Epithelial cell of prostate (primary cell): ENCODE measurements at regions not wholly inside any gene's neighbourhood (a gene's known extent, or its start where the extent isn't known, plus 50 kb on each side); places are given as distances from the start of the nearest gene placed in this dataset.

Source experiments
- DNase-seq: peaks from one replicate; pipeline ENCODE4 v3.0.0-alpha.2; 2011; ENCODE audit warnings: low read depth, low spot score
- H3K27ac ChIP-seq: fragments of 450-650 bp; 2 replicates; pipeline ENCODE4 v1.5.1; 2017; ENCODE audit warnings: mild to moderate bottlenecking

DNA sequence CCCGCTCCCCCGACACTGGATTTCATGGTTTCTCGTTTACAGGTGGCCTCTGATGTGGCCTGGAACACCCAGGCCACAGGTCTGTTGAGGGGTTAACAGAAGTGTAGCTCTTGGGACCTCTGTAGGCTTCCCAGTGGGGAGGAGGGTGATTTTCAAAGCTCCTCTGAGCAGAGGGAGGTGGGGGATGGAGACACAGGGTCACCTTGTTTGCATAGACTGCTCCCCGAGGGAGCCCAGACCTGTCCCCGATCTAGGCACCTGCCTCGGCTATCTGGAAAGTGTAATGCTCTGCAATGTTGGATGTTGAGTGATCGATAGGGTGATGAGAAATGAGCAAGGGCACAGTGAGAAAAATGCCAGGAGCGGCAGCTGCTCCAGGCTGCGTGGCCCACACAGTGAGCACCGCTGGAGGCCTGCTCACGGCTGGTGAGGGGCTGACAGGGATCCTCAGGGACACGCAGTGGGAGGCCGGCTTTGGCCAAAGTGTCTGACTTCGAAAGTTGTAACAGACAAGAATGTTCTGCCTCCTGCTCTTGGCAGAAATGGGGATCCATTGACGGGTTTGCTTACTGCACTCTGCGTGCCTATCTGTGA lies 594.1 kb downstream of the BRD1 start:
- DNase-seq = no peak
- no peak overlapping the region for H3K27ac ChIP-seq

DNA sequence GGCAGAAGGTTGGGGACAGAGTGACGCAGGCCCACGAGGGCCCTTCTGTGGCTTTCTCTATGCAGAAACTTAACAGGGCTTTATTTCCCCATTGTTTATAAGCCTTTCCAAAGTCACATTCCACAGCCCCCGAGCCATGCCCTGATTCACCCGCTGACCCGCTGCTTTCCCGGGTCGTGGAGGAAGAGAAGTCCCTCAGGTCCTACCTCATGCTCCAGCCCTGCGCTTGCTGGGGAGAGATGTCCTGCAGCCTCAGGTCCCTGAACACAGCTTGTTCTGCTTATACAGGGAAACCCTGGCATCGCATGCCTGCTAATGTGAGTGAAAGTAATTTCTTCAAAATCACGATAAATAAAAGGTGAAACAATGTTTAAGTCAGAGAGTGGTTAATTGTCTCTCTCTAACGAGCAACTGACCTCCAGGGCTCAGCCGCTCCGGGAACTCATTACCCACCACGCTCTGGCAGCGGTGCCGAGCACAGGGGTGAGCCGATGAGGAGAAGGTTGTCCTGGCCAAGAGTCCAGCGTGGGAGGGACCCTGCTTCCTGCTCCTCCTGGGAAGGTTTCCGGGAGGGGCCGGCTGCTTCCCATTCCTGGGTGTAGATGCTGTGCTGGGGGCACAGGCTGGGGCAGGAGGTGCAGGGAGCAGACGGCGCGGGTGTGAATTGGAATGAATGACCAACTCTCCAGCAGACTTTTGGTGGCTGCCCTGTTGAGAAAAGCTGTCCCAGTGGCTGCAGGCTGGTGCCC lies 595.2 kb downstream of the BRD1 start:
- no peak overlapping the region for H3K27ac ChIP-seq
- DNase-seq = no peak

DNA sequence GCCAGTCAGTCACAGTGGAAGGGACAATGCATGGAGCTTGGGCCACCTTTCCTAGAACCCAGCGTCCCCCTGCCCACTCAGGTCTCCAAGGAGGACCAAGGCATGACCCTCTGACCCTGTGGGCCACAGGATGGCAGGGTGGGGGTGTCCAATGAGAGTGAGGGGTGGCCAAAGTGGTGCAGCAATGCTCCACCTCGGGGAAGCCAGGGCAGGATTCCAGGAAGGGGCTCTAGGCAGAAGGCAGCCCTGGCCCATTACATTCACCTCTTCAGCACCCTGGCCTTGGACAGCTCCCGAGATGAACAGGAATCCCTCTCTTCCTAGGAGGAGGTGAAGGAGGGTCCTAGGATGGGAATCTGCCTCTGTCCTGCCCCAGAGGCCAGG lies 597.5 kb downstream of the BRD1 start:
- no peak for DNase-seq
- no peak overlapping the region for H3K27ac ChIP-seq

DNA sequence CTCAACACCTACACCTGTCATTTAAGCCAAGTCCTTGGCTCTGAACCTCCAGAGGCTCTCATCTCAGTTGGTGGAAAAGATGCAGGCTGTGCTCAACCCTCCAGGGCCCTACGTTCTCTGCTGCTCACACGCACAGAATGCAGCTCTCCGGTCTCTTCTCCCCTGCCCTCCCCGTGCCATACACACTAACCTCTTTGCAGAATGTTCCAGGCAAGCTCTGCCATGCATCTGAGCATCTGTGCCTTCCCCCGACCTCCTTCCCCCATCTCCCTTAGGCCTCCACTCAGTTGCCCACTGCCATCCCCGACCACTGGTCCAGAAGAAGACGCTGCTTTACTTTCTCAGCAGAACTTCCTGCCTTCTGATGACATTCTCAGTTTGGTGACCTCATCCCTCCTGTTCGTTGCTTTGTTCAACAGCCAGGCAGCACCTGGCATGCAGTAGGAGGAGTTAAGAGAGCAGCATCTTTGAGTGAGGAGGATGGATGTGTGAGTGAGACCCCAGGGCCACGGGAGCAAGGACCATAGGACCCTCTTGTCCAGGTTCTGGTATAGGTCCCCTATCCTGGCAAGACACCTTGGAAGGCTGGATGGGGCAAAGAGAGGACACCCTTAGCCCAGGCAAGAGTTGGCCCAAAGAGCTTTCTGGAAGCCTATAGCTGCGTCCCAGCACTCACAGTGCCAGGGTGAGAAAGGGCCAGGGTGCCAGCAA lies 598.0 kb downstream of the BRD1 start:
- DNase-seq = no peak
- no peak overlapping the region for H3K27ac ChIP-seq

DNA sequence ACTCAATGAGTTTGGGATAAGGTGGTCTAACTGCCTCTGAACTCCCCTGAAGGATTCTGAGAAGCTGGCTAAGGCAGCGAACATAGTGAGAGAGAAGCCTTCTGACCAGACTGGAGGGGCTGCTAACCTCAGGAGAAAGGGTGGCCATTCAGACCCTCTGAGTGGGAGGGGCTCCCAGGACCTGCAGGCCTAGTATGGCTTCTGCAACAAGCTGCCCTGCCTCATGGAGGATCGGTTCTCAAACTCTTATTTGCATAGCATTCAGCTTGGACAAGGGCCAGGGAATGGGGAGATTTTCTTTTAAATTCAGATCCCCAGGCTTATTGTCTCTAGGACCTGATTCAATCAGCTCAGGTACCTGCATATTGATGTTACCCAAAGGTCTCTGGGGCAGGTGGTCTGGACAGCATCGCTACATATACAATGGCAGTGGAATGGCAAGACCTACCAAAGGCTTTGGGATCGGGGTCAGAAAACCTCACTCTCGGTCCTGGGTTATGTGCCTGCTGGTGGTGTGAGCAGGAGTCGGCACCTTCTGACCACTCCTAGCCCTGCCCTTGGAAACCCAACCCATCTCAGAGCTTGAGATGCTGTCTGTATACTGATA lies 599.1 kb downstream of the BRD1 start:
- no peak overlapping the region for H3K27ac ChIP-seq
- no peak for DNase-seq

DNA sequence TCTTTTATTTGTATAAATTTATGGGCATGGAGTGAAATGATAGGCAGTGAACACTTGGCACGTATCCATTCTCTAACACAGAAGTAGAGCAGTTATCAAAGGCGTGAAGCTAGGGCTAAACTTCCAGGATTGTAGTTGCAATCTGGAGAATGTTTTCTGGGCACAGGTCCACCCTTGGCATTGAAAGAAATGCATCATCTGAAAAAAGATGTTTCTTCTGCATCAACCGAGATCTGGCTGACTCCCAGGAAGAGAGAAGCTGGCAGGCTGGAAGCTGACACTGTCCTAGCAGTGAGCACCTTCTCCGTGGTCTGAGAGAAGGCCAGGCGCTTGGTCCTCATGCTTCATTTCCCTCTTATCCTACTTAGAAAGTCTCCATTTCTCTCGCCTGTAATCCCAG lies 600.0 kb downstream of the BRD1 start:
- no peak for DNase-seq
- H3K27ac ChIP-seq = no peak overlapping the region

DNA sequence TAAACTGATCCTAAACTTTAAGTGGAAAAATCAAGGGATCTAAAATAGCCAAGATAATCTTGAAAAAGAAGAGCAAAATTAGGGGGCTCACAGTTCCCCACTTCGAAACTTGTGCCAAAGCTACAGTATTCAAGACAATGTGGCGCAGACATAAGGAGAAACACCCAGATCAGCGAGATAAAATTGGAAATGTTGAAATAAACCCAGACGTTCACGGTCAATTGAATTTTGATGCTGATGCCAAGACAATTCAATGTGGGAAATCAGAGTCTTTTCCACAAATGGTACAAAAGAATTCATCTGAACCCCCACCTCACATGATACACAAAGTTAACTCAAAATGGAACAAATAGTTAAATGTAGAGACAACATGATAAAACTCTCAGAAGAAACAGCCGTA lies 601.6 kb downstream of the BRD1 start:
- H3K27ac ChIP-seq = no peak overlapping the region
- DNase-seq = no peak

DNA sequence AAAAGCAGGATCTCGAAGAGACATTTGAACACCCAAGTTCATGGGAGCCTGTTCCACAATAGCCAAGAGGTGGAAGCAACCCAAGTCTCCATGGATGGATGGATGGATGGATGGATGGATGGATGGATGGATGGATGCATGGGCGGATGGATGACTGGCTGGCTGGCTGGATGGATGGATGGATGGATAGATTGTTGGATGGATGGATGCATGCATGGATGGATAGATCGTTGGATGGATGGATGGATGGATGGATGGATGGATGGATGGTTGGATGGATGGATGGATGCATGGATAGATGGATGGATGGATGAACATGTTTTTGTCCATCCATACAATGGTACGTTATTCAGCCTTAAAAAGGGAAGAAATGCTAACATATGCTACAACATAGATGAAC lies 603.4 kb downstream of the BRD1 start:
- H3K27ac ChIP-seq = no peak overlapping the region
- DNase-seq = no peak

DNA sequence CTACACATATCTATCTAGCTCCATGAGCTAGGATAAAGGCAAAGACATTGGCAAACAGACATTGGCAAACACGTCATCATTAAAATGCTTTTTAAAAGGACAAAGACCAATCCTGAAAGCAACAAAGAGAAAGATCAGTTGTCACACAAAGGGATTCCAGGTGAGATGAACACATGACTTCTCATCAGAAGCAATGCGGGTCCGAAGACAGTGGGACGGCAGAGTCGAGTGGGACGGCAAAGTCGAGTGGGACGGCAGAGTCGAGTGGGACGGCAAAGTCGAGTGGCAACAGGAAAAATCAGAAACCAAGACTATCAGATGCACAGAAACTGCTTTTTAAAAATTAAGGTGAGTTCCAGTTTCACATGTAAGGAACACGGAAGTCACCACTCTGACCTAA lies 609.5 kb downstream of the BRD1 start:
- no peak overlapping the region for H3K27ac ChIP-seq

DNA sequence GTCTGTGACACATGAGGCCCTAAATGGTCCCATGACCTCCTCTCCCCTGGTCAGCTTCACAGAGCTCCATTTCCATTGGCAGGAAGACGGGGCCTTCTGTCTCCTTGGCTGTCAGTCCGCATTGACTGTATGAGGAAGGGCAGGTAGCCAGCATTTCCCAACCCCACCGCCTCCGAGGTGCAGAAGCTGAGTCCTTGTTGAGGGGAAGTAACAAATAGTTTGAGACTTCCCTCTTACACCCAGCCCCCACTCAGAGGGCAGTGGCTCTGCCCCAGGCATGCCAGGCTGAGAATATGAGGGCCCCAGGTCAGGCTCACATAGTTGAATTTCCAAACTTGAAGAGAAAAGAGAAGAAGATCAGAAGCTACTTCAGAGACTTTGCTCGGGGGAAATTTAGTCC lies 611.1 kb downstream of the BRD1 start:
- no peak for DNase-seq
- no peak overlapping the region for H3K27ac ChIP-seq

More for the DNA sequence above, 609.5 kb downstream of the BRD1 start:
- no peak for DNase-seq

DNA sequence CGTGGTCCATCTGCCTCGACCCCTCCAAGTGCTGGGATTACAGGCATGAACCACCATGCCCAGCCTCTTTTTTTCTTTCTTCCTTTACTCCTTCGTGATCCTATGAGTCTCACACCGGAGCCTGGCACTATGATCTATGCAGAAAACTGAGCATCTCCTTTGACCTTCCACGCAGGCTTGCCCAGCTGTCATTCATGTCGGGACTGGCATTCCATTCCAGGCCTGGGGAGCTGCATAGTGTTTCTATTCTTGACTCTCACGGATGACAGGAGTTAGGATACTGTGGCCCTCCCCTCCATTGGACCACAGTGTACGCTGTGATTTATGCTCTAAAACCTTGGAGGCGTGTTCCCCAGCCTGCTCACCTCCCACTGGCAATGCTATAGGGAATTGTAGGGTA lies 611.8 kb downstream of the BRD1 start:
- H3K27ac ChIP-seq = no peak overlapping the region
- no peak for DNase-seq

DNA sequence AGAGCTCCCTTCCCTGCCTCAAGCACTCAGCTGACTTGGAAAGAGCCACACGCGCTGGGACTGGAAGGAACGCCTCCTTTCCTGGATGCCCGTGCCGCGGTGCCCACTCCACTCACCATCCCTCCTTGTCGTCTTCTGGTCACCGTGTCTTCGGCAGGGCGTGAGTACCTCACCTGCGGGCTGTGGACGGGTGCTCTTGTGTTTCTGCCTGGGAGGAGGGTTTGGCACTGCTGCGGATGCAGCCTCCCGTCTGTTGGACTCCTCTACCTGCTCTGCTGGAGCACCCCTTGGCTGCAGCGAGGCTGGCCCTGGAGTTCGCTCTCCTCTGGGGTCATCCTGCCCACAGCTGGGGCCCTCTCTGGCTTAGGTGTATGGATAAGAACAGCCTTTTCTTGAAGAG lies 612.7 kb downstream of the BRD1 start:
- no peak for DNase-seq

DNA sequence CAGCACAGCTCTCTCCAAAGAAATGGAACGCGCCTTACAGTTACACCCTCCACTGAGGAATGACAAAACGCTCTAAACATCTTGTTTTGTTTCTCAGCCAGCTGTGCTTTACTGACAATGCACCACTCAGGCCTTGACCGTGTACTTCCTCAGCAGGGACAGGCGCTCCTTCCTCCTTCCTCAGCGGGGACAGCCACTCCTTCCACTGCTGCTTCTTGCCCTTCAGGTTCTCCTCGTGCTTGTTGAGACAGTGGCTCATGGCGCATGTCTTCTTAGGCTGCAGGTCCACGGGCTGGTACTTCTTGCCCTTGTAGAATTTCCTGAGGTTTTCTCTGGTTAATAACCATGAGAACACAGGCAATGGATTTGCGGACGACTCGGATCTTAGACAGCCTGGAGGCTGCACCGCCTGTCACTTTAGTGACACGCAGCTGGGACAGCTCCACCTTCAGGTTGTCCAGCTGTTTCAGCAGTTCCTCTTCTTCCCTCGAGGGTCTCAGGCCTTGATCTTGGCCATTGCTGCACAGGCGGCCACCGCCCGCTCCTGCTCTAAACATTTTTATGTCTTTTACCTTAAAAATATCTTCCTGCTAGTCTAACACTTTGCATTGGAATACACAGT lies 613.8 kb downstream of the BRD1 start:
- no peak for DNase-seq
- no peak overlapping the region for H3K27ac ChIP-seq

More for the DNA sequence above, 612.7 kb downstream of the BRD1 start:
- H3K27ac ChIP-seq = no peak overlapping the region

DNA sequence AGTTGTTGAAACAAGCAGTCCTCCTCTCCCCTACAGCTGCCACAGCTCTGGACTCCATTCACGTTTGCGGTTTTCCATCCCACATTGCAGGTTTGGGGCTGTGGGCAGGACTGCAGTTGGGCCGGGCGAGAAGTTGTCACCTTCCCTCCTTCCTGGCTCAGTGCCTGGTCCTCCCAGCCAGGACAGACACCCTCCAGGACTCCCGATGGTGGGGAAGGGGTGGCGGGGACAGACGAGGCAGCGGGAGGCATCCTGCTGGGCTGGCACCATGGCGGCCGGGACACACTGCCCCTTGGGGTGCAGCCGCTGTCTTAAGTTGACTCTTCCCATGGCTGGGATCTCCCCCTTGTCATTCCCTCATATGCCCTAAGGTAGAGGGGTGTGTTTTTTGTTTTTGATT lies 615.2 kb downstream of the BRD1 start:
- H3K27ac ChIP-seq = no peak overlapping the region
- no peak for DNase-seq

DNA sequence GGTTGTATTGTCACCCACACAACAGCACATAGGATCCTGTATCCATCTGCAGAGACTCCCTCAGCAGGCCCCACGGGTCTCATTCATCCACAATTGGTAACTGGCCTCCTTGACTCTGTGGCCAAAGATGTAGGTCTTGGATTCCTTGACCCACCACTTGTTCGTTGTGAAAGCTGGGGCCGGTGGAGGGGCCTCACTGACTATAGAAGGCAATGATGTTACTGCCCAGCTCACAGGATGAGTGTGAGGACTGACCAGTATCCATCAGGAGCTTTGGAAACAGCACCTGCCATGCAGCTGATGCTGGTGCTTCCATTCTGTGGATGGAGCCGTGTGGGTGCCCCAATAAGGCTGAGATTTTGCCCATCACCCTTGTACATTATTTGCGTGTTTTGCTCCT lies 615.7 kb downstream of the BRD1 start:
- no peak for DNase-seq
- no peak overlapping the region for H3K27ac ChIP-seq

DNA sequence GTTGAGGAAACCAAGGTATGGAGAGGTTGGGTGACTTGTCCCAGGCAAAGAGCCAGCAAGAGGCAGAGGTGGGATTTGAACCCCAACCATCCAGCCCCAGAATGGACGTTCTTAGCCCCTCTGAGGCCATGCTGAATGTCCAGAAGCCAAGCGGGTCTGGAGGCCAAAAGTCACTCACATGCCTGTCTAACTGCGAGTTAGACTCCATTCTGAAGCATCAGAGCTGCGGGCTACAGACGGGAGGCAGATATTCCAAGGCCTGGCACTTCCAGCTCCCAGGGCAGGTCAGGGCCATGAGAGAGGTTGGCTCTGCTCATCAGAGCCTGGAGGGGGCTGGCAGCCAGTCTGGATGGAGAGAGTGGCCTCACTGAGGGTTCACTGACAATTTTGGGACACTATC lies 616.5 kb downstream of the BRD1 start:
- H3K27ac ChIP-seq = no peak overlapping the region
- DNase-seq = no peak

DNA sequence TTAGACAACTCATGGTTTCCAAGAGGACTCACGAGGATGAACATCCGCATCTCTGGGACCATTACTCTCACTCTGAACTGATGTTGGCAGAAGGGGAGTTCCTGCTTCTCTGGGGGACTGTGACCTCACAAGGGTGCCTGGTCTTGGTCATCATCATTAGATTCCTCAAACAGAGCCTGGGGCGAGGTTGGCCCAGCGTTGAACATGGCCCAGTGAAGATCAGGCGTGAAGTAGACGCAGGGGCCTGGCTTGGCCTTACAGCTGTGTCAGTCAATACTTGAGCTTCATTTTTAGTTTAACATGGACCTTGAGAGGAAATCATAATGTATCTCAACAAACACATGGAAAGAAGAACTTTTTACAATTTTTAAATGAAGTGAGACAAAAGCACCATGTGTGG lies 617.1 kb downstream of the BRD1 start:
- H3K27ac ChIP-seq = no peak overlapping the region
- no peak for DNase-seq

DNA sequence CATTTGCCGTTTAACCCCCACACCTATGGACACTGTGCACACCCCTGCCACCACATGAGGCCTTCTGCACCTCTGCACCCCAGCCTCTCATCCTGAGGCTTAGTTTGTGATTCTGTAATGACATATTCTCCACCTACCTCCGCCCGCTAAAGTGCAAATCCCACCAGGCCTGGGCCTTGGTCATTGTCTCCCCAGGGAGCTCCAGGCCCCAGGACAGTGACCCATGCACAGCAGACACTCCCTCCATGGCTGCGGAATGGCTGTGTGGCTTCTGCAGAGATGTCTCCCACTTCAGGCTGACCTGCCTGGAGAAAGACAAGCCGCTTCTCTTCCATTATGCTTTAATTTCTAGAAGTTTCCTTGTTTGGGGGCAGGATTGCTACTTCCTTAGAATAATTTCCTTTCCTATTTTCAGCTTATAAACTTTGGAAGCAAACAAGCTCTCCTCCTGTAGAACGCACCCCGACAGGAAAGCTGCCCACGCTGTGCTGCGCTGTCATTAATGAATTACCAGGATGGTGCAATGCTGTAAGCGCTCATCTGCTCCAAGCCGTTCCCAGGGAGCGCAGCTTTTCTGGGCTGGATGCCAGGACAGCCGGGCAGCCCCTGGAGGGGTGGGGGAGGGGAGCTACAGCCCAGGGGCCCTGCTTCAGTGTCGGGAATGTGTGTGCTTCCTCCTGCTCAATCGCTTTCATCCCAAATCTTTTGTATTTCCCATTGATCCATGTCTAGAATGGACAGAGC lies 618.0 kb downstream of the BRD1 start:
- H3K27ac ChIP-seq = no peak overlapping the region
- DNase-seq = no peak

DNA sequence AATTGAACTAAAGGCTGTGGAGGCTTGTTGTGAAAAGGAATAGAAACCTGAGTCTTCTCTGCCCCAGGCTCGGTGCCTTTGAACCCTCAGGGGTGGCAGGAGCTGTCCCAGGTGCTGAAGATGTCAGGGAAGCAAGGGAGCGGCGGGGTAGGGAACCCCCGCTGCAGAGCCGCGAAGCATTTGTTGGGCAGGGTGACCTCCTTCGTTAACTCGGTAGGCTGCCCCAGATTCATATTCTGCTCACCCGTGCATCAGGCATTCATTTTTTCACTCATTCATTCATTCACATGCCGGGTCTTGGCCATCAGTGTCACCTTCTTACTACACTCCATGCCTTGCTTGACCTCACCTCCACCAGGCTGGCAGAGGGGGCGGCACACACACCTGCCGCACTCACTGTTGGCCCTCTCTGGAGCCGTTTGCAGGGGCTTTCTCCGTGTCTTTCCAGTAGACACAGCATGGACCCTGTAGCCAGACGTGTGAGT lies 618.9 kb downstream of the BRD1 start:
- H3K27ac ChIP-seq = no peak overlapping the region
- DNase-seq = no peak

DNA sequence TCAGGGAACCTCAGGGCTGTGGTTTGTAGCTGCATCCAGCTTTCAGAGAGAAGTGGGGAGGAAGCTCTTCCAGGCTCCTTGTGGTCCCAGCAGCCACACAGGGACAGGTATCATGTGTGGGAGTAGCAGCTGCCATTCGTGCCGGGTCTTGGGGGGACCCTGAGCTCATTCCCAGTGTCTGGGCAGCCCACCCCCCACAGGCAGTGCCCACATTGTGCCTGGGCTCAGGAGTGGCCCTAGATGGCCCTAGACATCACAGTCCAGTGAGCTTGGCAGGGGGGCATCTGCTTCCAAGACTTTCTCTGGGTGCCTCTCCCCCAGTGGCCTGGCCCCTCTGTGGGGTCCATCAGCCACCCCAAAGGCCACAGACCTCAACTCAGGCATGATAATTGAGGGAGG lies 619.7 kb downstream of the BRD1 start:
- no peak overlapping the region for H3K27ac ChIP-seq
- DNase-seq = no peak
